OCI-LY3 (cell line): ENCODE measurements at regions not wholly inside any gene's neighbourhood (a gene's known extent, or its start where the extent isn't known, plus 50 kb on each side); places are given as distances from the start of the nearest gene placed in this dataset.

Experiments
- EZH2phosphoT487 ChIP-seq: fragments of 200-600 bp; shearing (Covaris generic); IDR thresholded peaks from 2 replicates; pipeline ENCODE4 v1.6.1; 2018; ENCODE audit warnings: antibody characterized with exemption, mixed run types, low read depth
- TF ChIP-seq, protein P1 (sequence below): fragments of 200-600, 300-600 bp; sonication (generic); IDR thresholded peaks from 2 replicates; pipeline ENCODE4 v1.5.1; 2014; ENCODE audit warnings: antibody characterized with exemption, low read length, low read depth

DNA sequence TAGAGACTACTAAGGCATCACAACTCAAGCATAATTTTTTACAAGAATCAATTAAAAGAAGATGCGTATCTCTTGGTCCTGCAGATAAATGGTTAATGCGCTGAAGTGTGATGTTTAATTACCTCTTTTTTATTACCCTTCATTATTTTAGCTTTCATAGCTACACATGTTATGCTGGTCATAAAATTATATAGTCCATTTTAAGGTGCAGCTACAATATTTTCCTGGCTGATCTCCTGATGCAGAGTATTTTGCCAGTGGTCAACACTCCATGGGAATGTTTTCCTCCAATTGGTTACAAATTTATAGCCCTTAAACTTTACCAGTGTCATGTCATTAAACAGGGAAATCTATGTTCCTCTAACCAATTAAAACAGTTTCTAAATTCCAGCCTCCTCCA, 1617.2 kb downstream of the PCDH7 start:
- TF ChIP-seq, protein P1, sequence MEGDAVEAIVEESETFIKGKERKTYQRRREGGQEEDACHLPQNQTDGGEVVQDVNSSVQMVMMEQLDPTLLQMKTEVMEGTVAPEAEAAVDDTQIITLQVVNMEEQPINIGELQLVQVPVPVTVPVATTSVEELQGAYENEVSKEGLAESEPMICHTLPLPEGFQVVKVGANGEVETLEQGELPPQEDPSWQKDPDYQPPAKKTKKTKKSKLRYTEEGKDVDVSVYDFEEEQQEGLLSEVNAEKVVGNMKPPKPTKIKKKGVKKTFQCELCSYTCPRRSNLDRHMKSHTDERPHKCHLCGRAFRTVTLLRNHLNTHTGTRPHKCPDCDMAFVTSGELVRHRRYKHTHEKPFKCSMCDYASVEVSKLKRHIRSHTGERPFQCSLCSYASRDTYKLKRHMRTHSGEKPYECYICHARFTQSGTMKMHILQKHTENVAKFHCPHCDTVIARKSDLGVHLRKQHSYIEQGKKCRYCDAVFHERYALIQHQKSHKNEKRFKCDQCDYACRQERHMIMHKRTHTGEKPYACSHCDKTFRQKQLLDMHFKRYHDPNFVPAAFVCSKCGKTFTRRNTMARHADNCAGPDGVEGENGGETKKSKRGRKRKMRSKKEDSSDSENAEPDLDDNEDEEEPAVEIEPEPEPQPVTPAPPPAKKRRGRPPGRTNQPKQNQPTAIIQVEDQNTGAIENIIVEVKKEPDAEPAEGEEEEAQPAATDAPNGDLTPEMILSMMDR, result no peak
- no peak for TF ChIP-seq EZH2phosphoT487
